GM23338 (cell line): ENCODE measurements at regions not wholly inside any gene's neighbourhood (a gene's known extent, or its start where the extent isn't known, plus 50 kb on each side); places are given as distances from the start of the nearest gene placed in this dataset.

Experiments
- ATAC-seq: fragments of 200-7000 bp; cut with Tn5 transposase; 3 replicates; pipeline ENCODE4 v1.9.1; 2020
- DNase-seq: peaks from one replicate; pipeline ENCODE4 v3.0.0-alpha.2; 2015; ENCODE audit warnings: low spot score
- H2AFZ ChIP-seq: fragments of 200-600 bp; sonication (generic); 2 replicates; pipeline ENCODE4 v1.8.0; 2016; ENCODE audit warnings: antibody characterized with exemption, mild to moderate bottlenecking, moderate library complexity
- H3F3A ChIP-seq: fragments of 200-600 bp; sonication (generic); replicated peaks from 2 replicates; pipeline ENCODE4 v1.8.0; 2017; ENCODE audit warnings: antibody characterized with exemption, mixed run types, low read depth
- H3K27ac ChIP-seq: fragments of 200-600 bp; sonication (generic); 2 replicates; pipeline ENCODE4 v1.6.1; 2016; ENCODE audit warnings: low read depth
- H3K27me3 ChIP-seq: fragments of 200-600 bp; sonication (generic); 2 replicates; pipeline ENCODE4 v1.8.0; 2016; ENCODE audit warnings: mild to moderate bottlenecking, mixed run types, moderate library complexity; ENCODE audit not compliant: insufficient read depth
- H3K36me3 ChIP-seq: fragments of 200-600 bp; sonication (generic); 2 replicates; pipeline ENCODE4 v1.8.0; 2016; ENCODE audit warnings: mild to moderate bottlenecking; ENCODE audit not compliant: insufficient read depth
- H3K4me1 ChIP-seq: fragments of 200-600 bp; sonication (generic); 2 replicates; pipeline ENCODE4 v1.8.0; 2016; ENCODE audit warnings: mild to moderate bottlenecking, moderate library complexity; ENCODE audit not compliant: insufficient read depth
- H3K4me2 ChIP-seq: fragments of 200-600 bp; sonication (generic); 2 replicates; pipeline ENCODE4 v1.7.1; 2017; ENCODE audit warnings: mixed run types
- H3K4me3 ChIP-seq: fragments of 200-600 bp; sonication (generic); 2 replicates; pipeline ENCODE4 v1.6.1; 2016; ENCODE audit warnings: mixed run types
- H3K79me2 ChIP-seq: fragments of 200-600 bp; sonication (generic); replicated peaks from 2 replicates; pipeline ENCODE4 v1.8.0; 2017; ENCODE audit warnings: mild to moderate bottlenecking; ENCODE audit not compliant: insufficient read depth
- H3K9me2 ChIP-seq: fragments of 200-600 bp; sonication (generic); 2 replicates; pipeline ENCODE4 v1.8.0; 2017; ENCODE audit not compliant: insufficient read depth
- H4K20me1 ChIP-seq: fragments of 200-600 bp; sonication (generic); replicated peaks from 2 replicates; pipeline ENCODE4 v1.8.0; 2017; ENCODE audit warnings: mild to moderate bottlenecking; ENCODE audit not compliant: insufficient read depth
- H3K27ac Mint-ChIP-seq: 2 replicates; pipeline ENCODE4 v1.8.0; 2020; ENCODE audit warnings: inconsistent platforms, mild to moderate bottlenecking, moderate library complexity, mixed read lengths
- H3K27me3 Mint-ChIP-seq: 3 replicates; pipeline ENCODE4 v1.8.0; 2022; ENCODE audit warnings: low read depth, mild to moderate bottlenecking, moderate library complexity, mixed read lengths, inconsistent platforms; ENCODE audit not compliant: insufficient read depth, poor library complexity
- H3K36me3 Mint-ChIP-seq: 3 replicates; pipeline ENCODE4 v1.8.0; 2021; ENCODE audit warnings: low read depth, mild to moderate bottlenecking, inconsistent platforms, moderate library complexity, mixed read lengths
- H3K4me1 Mint-ChIP-seq: 3 replicates; pipeline ENCODE4 v1.8.0; 2020; ENCODE audit warnings: mild to moderate bottlenecking, inconsistent platforms, mixed read lengths
- H3K4me3 Mint-ChIP-seq: 3 replicates; pipeline ENCODE4 v1.8.0; 2021; ENCODE audit warnings: moderate library complexity, mild to moderate bottlenecking, inconsistent platforms, mixed read lengths
- H3K9me3 Mint-ChIP-seq: 3 replicates; pipeline ENCODE4 v1.8.0; 2020; ENCODE audit warnings: moderate library complexity, mild to moderate bottlenecking, inconsistent platforms, mixed read lengths
- CREB1 ChIP-seq: fragments of 250-450 bp; sonication (Bioruptor Pico); IDR thresholded peaks from 2 replicates; pipeline ENCODE4 v1.5.0; 2020; ENCODE audit warnings: low read depth, mild to moderate bottlenecking, moderate library complexity
- JUNB ChIP-seq: IDR thresholded peaks from one replicate; pipeline ENCODE4 v1.6.1; 2016; ENCODE audit warnings: antibody characterized with exemption; ENCODE audit not compliant: unreplicated experiment
- NANOG ChIP-seq: IDR thresholded peaks from 2 replicates; pipeline ENCODE4 v1.6.1; 2016; ENCODE audit warnings: antibody characterized with exemption, borderline replicate concordance
- STAT1 ChIP-seq: IDR thresholded peaks from one replicate; pipeline ENCODE4 v1.6.1; 2016; ENCODE audit warnings: antibody characterized with exemption; ENCODE audit not compliant: unreplicated experiment
- ZNF114 ChIP-seq: fragments of 250-450 bp; sonication (Bioruptor Pico); IDR thresholded peaks from 2 replicates; pipeline ENCODE4 v1.5.0; 2020; ENCODE audit warnings: mild to moderate bottlenecking, moderate library complexity
- ZNF462 ChIP-seq: fragments of 250-450 bp; sonication (Bioruptor Pico); IDR thresholded peaks from 2 replicates; pipeline ENCODE4 v1.5.0; 2020; ENCODE audit warnings: mild to moderate bottlenecking, moderate library complexity
- TF ChIP-seq, protein P1 (sequence below): IDR thresholded peaks from 2 replicates; pipeline ENCODE4 v1.6.1; 2016; ENCODE audit warnings: antibody characterized with exemption
- TF ChIP-seq, protein P2 (sequence below): IDR thresholded peaks from one replicate; pipeline ENCODE4 v1.6.1; 2018; ENCODE audit warnings: antibody characterized with exemption; ENCODE audit not compliant: unreplicated experiment
- TF ChIP-seq, protein P3 (sequence below), 2 experiments: fragments of 200-600 bp in 1 of 2; sonication (generic) in 1 of 2; conservative IDR thresholded peaks; 2 replicates each; pipeline versions ENCODE4 v1.5.1 to v1.6.1; 2016 to 2017; ENCODE audit warnings: antibody characterized with exemption in 2 of 2, low read depth in 2 of 2, mild to moderate bottlenecking in 2 of 2, moderate library complexity in 1 of 2

DNA sequence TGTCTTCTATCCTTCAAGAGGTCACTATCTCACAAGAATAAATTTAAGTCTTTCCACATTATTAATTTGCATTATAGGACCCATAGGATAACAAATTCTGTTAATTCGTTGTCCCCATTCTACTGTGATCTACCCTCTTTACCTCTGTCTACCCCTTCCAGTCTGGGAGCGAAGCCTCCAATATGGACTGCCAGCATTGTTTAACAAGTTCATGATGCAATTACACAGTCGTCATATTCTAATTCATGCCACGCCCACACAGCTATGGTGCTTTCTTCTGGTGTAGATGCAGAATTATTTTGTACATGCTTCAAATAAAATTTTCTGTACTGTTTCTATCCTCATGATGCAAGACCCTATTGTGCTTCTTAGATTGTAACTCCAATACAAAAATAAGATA, 178.3 kb upstream of the PALMD start (continued):
- TF ChIP-seq ZNF462 (CRISPR knock-in tag), result no peak

GRCh38 chr1:99469550-99469971, 176.4 kb upstream of the PALMD start:
- H3F3A ChIP-seq, result no peaks in the 10 kb centered on the region
- no peak overlapping the region for H3K4me3 ChIP-seq
- peaks cover 12% of the 10 kb centered on the region for H3K9me2 ChIP-seq
- no peaks in the 10 kb centered on the region for H3K36me3 Mint-ChIP-seq
- H2AFZ ChIP-seq, result peak overlapping the region; percentile 73; the same call in 1 of the 2 replicates
- no peak overlapping the region for H3K27ac ChIP-seq
- ATAC-seq (no peak), DNase-seq (no peak)
- TF ChIP-seq JUNB (no peak), NANOG (no peak), ZNF114 (no peak), CREB1 (CRISPR knock-in tag) (no peak), STAT1 (no peak)
- TF ChIP-seq, protein P1, sequence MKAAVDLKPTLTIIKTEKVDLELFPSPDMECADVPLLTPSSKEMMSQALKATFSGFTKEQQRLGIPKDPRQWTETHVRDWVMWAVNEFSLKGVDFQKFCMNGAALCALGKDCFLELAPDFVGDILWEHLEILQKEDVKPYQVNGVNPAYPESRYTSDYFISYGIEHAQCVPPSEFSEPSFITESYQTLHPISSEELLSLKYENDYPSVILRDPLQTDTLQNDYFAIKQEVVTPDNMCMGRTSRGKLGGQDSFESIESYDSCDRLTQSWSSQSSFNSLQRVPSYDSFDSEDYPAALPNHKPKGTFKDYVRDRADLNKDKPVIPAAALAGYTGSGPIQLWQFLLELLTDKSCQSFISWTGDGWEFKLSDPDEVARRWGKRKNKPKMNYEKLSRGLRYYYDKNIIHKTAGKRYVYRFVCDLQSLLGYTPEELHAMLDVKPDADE, result no peak
- TF ChIP-seq, protein P2, sequence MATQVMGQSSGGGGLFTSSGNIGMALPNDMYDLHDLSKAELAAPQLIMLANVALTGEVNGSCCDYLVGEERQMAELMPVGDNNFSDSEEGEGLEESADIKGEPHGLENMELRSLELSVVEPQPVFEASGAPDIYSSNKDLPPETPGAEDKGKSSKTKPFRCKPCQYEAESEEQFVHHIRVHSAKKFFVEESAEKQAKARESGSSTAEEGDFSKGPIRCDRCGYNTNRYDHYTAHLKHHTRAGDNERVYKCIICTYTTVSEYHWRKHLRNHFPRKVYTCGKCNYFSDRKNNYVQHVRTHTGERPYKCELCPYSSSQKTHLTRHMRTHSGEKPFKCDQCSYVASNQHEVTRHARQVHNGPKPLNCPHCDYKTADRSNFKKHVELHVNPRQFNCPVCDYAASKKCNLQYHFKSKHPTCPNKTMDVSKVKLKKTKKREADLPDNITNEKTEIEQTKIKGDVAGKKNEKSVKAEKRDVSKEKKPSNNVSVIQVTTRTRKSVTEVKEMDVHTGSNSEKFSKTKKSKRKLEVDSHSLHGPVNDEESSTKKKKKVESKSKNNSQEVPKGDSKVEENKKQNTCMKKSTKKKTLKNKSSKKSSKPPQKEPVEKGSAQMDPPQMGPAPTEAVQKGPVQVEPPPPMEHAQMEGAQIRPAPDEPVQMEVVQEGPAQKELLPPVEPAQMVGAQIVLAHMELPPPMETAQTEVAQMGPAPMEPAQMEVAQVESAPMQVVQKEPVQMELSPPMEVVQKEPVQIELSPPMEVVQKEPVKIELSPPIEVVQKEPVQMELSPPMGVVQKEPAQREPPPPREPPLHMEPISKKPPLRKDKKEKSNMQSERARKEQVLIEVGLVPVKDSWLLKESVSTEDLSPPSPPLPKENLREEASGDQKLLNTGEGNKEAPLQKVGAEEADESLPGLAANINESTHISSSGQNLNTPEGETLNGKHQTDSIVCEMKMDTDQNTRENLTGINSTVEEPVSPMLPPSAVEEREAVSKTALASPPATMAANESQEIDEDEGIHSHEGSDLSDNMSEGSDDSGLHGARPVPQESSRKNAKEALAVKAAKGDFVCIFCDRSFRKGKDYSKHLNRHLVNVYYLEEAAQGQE, result no peak
- TF ChIP-seq, protein P3, sequence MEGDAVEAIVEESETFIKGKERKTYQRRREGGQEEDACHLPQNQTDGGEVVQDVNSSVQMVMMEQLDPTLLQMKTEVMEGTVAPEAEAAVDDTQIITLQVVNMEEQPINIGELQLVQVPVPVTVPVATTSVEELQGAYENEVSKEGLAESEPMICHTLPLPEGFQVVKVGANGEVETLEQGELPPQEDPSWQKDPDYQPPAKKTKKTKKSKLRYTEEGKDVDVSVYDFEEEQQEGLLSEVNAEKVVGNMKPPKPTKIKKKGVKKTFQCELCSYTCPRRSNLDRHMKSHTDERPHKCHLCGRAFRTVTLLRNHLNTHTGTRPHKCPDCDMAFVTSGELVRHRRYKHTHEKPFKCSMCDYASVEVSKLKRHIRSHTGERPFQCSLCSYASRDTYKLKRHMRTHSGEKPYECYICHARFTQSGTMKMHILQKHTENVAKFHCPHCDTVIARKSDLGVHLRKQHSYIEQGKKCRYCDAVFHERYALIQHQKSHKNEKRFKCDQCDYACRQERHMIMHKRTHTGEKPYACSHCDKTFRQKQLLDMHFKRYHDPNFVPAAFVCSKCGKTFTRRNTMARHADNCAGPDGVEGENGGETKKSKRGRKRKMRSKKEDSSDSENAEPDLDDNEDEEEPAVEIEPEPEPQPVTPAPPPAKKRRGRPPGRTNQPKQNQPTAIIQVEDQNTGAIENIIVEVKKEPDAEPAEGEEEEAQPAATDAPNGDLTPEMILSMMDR (conservative IDR thresholded peaks at IDR 0.05; ENCODE audit: low read depth in 2 of 2), result no peak
- H3K36me3 ChIP-seq, result no peaks in the 10 kb centered on the region
- H4K20me1 ChIP-seq, result no peaks in the 10 kb centered on the region
- H3K79me2 ChIP-seq, result no peaks in the 10 kb centered on the region
- H3K27me3 Mint-ChIP-seq, result no peaks in the 10 kb centered on the region
- peaks cover 5% of the 10 kb centered on the region; the same call in 2 of the 3 replicates for H3K4me1 Mint-ChIP-seq
- no peak overlapping the region for H3K27ac Mint-ChIP-seq
- 0 out of 2 replicates have a peak, but pooled peaks cover 4% of the 10 kb centered on the region for H3K4me1 ChIP-seq
- H3K9me3 Mint-ChIP-seq, result no peaks in the 10 kb centered on the region
- no peak overlapping the region for H3K4me3 Mint-ChIP-seq
- no peaks in the 10 kb centered on the region for H3K27me3 ChIP-seq
- H3K4me2 ChIP-seq, result no peak overlapping the region
